Neuronal stem cell (in vitro differentiated cells): ENCODE measurements at regions not wholly inside any gene's neighbourhood (a gene's known extent, or its start where the extent isn't known, plus 50 kb on each side); places are given as distances from the start of the nearest gene placed in this dataset.

Experiments used
- DNase-seq: peaks from one replicate; pipeline ENCODE4 v3.0.0-alpha.2; 2013; ENCODE audit warnings: low spot score
- H2AFZ ChIP-seq: one replicate; pipeline ENCODE4 v1.6.1; 2013; ENCODE audit warnings: mild to moderate bottlenecking, low read length, inconsistent platforms
- H2AK5ac ChIP-seq: 2 replicates; pipeline ENCODE4 v1.6.1; 2013; ENCODE audit warnings: low read depth, mild to moderate bottlenecking, inconsistent platforms, low read length, moderate library complexity, mixed read lengths
- H2BK120ac ChIP-seq: 2 replicates; pipeline ENCODE4 v1.6.1; 2013; ENCODE audit warnings: low read depth, mild to moderate bottlenecking, inconsistent platforms, low read length, moderate library complexity, mixed read lengths
- H2BK12ac ChIP-seq: one replicate; pipeline ENCODE4 v1.6.1; 2013; ENCODE audit warnings: low read length, inconsistent platforms
- H2BK15ac ChIP-seq: 2 replicates; pipeline ENCODE4 v1.6.1; 2013; ENCODE audit warnings: mild to moderate bottlenecking, low read length, inconsistent platforms, mixed read lengths
- H2BK5ac ChIP-seq: one replicate; pipeline ENCODE4 v1.6.1; 2013; ENCODE audit warnings: inconsistent platforms, mild to moderate bottlenecking, low read length, moderate library complexity
- H3K14ac ChIP-seq: one replicate; pipeline ENCODE4 v1.6.1; 2013; ENCODE audit warnings: low read length, inconsistent platforms
- H3K18ac ChIP-seq: 2 replicates; pipeline ENCODE4 v1.6.1; 2013; ENCODE audit warnings: low read length, inconsistent platforms
- H3K23ac ChIP-seq: 2 replicates; pipeline ENCODE4 v1.6.1; 2013; ENCODE audit warnings: low read depth, mild to moderate bottlenecking, mixed read lengths, low read length, inconsistent platforms; ENCODE audit not compliant: poor library complexity
- H3K27ac ChIP-seq: replicated peaks from 3 replicates; pipeline ENCODE4 v1.5.1; 2013; ENCODE audit warnings: low read length, inconsistent platforms
- H3K27me3 ChIP-seq, 3 experiments: 2 replicates each; pipeline ENCODE4 v1.6.1; 2013; ENCODE audit warnings: low read length in 3 of 3, mild to moderate bottlenecking in 2 of 3, inconsistent platforms in 1 of 3, low read depth in 1 of 3, mixed read lengths in 1 of 3, moderate library complexity in 1 of 3; ENCODE audit not compliant: control insufficient read depth in 3 of 3, insufficient read depth in 3 of 3
- H3K36me3 ChIP-seq, 2 donors: replicated peaks in 1 of 2; 2 replicates each; pipeline ENCODE4 v1.6.1; 2013; ENCODE audit warnings: low read length in 2 of 2; ENCODE audit not compliant: control insufficient read depth in 2 of 2, insufficient read depth in 2 of 2
- H3K4ac ChIP-seq: 2 replicates; pipeline ENCODE4 v1.6.1; 2013; ENCODE audit warnings: inconsistent platforms, mild to moderate bottlenecking, low read length, moderate library complexity
- H3K4me1 ChIP-seq, 2 donors: 1 replicate in 1 of 2; 2 replicates in 1 of 2; pipeline ENCODE4 v1.6.1; 2013; ENCODE audit warnings: low read length in 2 of 2, low read depth in 1 of 2; ENCODE audit not compliant: control insufficient read depth in 2 of 2, insufficient read depth in 1 of 2
- H3K4me2 ChIP-seq: one replicate; pipeline ENCODE4 v1.6.1; 2013; ENCODE audit warnings: mild to moderate bottlenecking, low read length, inconsistent platforms; ENCODE audit not compliant: insufficient read depth, poor library complexity, severe bottlenecking
- H3K4me3 ChIP-seq, 2 donors: 2 replicates each; pipeline ENCODE4 v1.5.1; 2013; ENCODE audit warnings: low read length in 2 of 2, mild to moderate bottlenecking in 2 of 2, inconsistent platforms in 1 of 2, moderate library complexity in 1 of 2
- H3K79me1 ChIP-seq: one replicate; pipeline ENCODE4 v1.6.1; 2013; ENCODE audit warnings: low read depth, mild to moderate bottlenecking, inconsistent platforms, low read length, moderate library complexity
- H3K9ac ChIP-seq: one replicate; pipeline ENCODE4 v1.6.1; 2013; ENCODE audit warnings: mild to moderate bottlenecking, low read depth, low read length, inconsistent platforms; ENCODE audit not compliant: poor library complexity
- H3K9me3 ChIP-seq, 2 donors: replicated peaks in 1 of 2; 2 replicates each; pipeline versions ENCODE3 to v1.6.1; 2013; ENCODE audit warnings: low read length in 2 of 2, mild to moderate bottlenecking in 2 of 2, inconsistent platforms in 1 of 2, low read depth in 1 of 2, mixed read lengths in 1 of 2, moderate library complexity in 1 of 2; ENCODE audit not compliant: control insufficient read depth in 2 of 2, insufficient read depth in 1 of 2
- H4K8ac ChIP-seq: one replicate; pipeline ENCODE4 v1.6.1; 2013; ENCODE audit warnings: low read depth, mild to moderate bottlenecking, inconsistent platforms, low read length, moderate library complexity
- H4K91ac ChIP-seq: one replicate; pipeline ENCODE4 v1.6.1; 2013; ENCODE audit warnings: low read length, low read depth, mild to moderate bottlenecking, inconsistent platforms; ENCODE audit not compliant: poor library complexity
- WGBS, 2 donors: extraction: QIAGEN DNeasy Blood & Tissue Kit; methylation state at CpG; one replicate each; pipeline ENCODE4 v1.1.7; 2013; ENCODE audit warnings: missing lambda C conversion rate in 2 of 2, mixed read lengths in 1 of 2; ENCODE audit not compliant: insufficient read length in 2 of 2, insufficient replicate concordance in 1 of 2; ENCODE audit errors: extremely low coverage in 2 of 2; 5-methylcytosine and 5-hydroxymethylcytosine counted together

DNA sequence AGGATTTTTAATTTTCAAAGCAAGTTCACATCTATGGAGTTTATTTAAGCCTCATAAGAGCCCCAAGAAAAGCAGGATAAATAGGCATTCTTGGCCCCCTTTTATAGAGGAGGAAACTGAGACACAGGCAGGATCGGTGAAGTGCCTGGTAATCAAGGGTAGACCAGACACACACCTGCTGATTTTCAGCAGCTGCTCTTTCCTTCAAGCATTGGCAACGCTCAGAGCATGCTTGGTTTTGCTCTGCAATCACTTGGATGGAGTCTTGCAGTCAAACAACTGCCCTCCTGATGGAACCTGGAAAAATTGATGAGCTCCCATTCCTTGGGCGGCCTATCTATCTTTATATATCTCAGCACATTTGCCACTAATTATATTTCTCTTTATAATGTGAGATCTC is 478.9 kb upstream of the CAMK1G start:
- peaks cover 0 to 9% of the 10 kb centered on the region in 2 donors for H3K4me1 ChIP-seq
- H2BK5ac ChIP-seq = no peak overlapping the region
- H4K91ac ChIP-seq = no peak overlapping the region
- H4K8ac ChIP-seq = no peak overlapping the region
- WGBS, 2 donors = no CpG with 5 or more reads among the region's 3 CpGs
- H2AFZ ChIP-seq = no peak overlapping the region
- H3K27ac ChIP-seq = no peak overlapping the region
- no peaks in the 10 kb centered on the region for H3K36me3 ChIP-seq
- H3K4ac ChIP-seq = no peak overlapping the region
- H3K79me1 ChIP-seq = no peaks in the 10 kb centered on the region
- no peak overlapping the region for H2AK5ac ChIP-seq
- H3K9ac ChIP-seq = no peak overlapping the region
- no peak for DNase-seq
- H3K23ac ChIP-seq = no peak overlapping the region
- H3K27me3 ChIP-seq = no peaks in the 10 kb centered on the region
- no peak overlapping the region for H2BK15ac ChIP-seq
- H3K14ac ChIP-seq = no peak overlapping the region
- no peak overlapping the region for H3K4me3 ChIP-seq
- H3K4me2 ChIP-seq = no peak overlapping the region
- no peak overlapping the region for H3K18ac ChIP-seq
- H3K9me3 ChIP-seq = no peaks in the 10 kb centered on the region
- no peak overlapping the region for H2BK120ac ChIP-seq
- no peak overlapping the region for H2BK12ac ChIP-seq

DNA sequence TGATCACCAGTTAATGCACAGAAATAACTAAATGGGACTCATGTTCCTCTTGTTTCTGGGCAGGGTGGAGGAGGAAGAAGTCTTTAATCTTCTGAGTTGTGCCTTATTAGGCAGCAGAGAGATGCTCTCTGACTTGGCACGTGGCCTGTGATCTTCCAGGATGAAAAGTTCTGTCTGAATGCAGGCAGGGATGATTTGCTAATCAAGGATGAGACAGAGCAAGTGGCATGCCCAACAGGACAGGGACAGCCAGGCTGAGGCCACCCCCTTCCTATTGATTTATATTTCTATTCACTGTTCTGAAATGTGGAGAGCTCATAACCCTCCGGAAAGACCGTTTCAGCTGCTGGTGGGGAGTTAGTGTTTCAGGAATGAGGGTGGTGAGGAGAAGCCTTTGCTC is 477.8 kb upstream of the CAMK1G start:
- Histone ChIP-seq H3K14ac (no peak overlapping the region), H2BK15ac (no peak overlapping the region), H3K18ac (no peak overlapping the region), H4K8ac (no peak overlapping the region), H2BK12ac (no peak overlapping the region), H3K9ac (no peak overlapping the region), H2AK5ac (no peak overlapping the region), H3K9me3 (no peaks in the 10 kb centered on the region), H2AFZ (no peak overlapping the region), H3K79me1 (no peaks in the 10 kb centered on the region), H3K4me3 (no peak overlapping the region), H3K4me1 (peaks cover 0 to 9% of the 10 kb centered on the region in 2 donors), H3K23ac (no peak overlapping the region), H3K4ac (no peak overlapping the region), H3K27ac (no peak overlapping the region), H2BK5ac (no peak overlapping the region), H3K4me2 (no peak overlapping the region), H2BK120ac (no peak overlapping the region), H3K36me3 (no peaks in the 10 kb centered on the region), H4K91ac (no peak overlapping the region), H3K27me3 (no peaks in the 10 kb centered on the region)
- no CpG with 5 or more reads among the region's 3 CpGs for WGBS, 2 donors
- no peak for DNase-seq

DNA sequence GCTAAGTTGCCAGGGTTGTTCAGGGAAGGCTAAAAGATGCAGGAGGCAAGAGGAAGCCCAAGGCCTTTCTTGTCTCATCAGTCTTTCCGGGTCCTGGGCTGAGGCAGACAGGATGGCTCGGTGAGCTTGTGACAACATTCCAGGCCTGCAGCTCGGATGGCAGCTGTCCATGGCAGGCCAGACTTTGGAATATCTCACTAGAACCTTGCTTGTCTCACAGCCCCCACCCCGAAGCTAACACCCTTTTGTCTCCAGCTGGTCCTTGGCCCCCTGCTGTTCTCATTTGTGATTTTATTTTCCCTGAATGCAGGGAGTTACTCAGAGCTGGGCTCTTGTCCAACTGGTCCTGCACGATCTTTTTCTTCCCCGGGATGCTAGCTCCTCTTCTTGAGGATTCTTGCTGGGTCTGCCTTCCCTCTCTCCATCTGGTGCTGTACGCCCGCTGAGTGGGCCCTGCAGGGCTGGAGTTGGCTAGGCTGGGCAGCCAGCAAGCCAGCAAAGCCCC is 477.2 kb upstream of the CAMK1G start:
- Histone ChIP-seq H3K4ac (no peak overlapping the region), H4K8ac (no peak overlapping the region), H2BK5ac (no peak overlapping the region), H3K4me3 (no peak overlapping the region), H4K91ac (no peak overlapping the region), H3K79me1 (no peaks in the 10 kb centered on the region), H2BK120ac (no peak overlapping the region), H3K18ac (peak overlapping the region; percentile 79), H3K4me2 (no peak overlapping the region), H3K23ac (no peak overlapping the region), H3K4me1 (peaks cover 0 to 9% of the 10 kb centered on the region in 2 donors), H3K27me3 (no peaks in the 10 kb centered on the region), H3K9me3 (no peaks in the 10 kb centered on the region), H3K27ac (no peak overlapping the region), H2BK15ac (no peak overlapping the region), H3K14ac (no peak overlapping the region), H2BK12ac (no peak overlapping the region), H2AFZ (no peak overlapping the region), H2AK5ac (no peak overlapping the region), H3K9ac (no peak overlapping the region), H3K36me3 (no peaks in the 10 kb centered on the region)
- DNase-seq = no peak
- WGBS, 2 donors = no CpG with 5 or more reads among the region's 8 CpGs

DNA sequence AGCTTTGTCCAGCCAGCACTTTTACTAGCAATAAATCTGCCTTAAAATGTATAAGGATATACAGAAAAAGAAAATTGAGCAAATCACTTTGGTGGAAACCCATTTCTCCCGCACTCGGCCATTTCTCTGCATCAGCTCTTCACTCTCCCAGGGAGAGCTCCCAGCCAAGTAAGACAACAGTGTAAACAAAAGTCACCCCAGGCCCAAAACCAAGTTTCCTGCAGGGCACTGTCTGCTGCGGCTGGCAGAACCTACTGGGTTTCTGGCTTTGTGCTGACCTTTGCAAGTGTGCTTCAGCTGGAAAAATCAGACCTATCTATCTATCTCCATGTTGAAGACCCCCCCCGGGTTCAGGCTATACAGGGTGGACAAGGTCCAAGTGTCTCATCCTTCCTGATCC is 476.7 kb upstream of the CAMK1G start:
- Histone ChIP-seq H3K9ac (no peak overlapping the region), H4K8ac (no peak overlapping the region), H3K36me3 (no peaks in the 10 kb centered on the region), H2AK5ac (no peak overlapping the region), H3K14ac (no peak overlapping the region), H3K27ac (no peak overlapping the region), H2BK12ac (no peak overlapping the region), H3K23ac (no peak overlapping the region), H4K91ac (no peak overlapping the region), H2AFZ (no peak overlapping the region), H2BK15ac (no peak overlapping the region), H3K4me1 (peaks cover 0 to 9% of the 10 kb centered on the region in 2 donors), H3K27me3 (no peaks in the 10 kb centered on the region), H3K4me3 (no peak overlapping the region), H3K18ac (no peak overlapping the region), H3K9me3 (no peaks in the 10 kb centered on the region), H2BK5ac (no peak overlapping the region), H3K4ac (no peak overlapping the region), H2BK120ac (no peak overlapping the region), H3K79me1 (no peaks in the 10 kb centered on the region), H3K4me2 (no peak overlapping the region)
- DNase-seq = no peak
- no CpG with 5 or more reads among the region's 4 CpGs for WGBS, 2 donors
